ENCODE measurements at regions not wholly inside any gene's neighbourhood (a gene's known extent, or its start where the extent isn't known, plus 50 kb on each side); places are given as distances from the start of the nearest gene placed in this dataset.
"Not testable (repeated sequence)": the region's sequence is repeated elsewhere in the genome, so short reads cannot be mapped to it uniquely, and the experiment has no call there.

GRCh38 chr7:156590212-156590611 is 50.4 kb upstream of the RNF32 start:
- no peak for DNase-seq

DNA sequence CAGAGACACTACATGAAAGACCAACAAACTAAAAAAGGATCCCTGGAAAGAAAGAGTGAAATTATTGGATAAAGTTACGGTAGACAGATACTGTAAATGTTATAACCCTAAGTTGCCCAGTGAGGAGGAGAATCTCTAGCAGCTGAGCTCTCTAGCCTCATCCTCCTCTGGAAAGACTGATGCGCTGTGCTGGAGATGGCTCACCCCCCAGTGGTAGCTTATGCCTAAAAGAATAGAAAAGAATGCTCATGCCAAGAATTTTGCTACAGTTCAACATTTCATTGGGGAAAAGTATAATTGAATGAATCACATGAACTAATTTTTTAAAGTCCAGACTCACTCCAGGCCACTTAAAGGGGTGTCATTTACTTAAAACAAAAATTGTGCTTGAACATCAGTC is 50.8 kb upstream of the RNF32 start:
- no peak for DNase-seq

GRCh38 chr7:156585926-156586325 is 54.6 kb upstream of the RNF32 start:
- no peak for DNase-seq

- no peak for DNase-seq
Observed at GRCh38 chr7:156585025-156585648, 55.4 kb upstream of the RNF32 start.

GRCh38 chr7:156582591-156583123 is 57.9 kb upstream of the RNF32 start:
- DNase-seq: no peak

DNA sequence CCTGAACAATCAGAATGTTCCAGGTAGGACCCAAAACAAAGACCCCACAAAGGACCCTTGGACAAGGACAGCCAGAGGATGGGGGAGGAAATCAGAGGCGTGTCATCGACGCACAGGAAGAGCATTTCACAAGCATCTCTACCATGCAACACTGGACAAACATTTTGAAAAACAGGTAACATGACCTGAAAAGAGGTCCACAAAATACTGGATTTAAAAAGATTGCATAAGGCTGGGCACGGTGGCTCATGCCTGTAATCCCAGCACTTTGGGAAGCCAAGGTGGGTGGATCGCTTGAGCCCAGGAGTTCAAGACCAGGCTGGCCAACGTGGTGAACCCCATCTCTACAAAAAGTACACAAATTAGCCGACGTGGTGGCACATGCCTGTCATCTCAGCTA is 60.5 kb upstream of the RNF32 start:
- DNase-seq: no peak

- no peak for DNase-seq
Observed at GRCh38 chr7:156579566-156579965, 61.0 kb upstream of the RNF32 start.

- DNase-seq: no peak
Observed at GRCh38 chr7:156578978-156579430, 61.6 kb upstream of the RNF32 start.

DNA sequence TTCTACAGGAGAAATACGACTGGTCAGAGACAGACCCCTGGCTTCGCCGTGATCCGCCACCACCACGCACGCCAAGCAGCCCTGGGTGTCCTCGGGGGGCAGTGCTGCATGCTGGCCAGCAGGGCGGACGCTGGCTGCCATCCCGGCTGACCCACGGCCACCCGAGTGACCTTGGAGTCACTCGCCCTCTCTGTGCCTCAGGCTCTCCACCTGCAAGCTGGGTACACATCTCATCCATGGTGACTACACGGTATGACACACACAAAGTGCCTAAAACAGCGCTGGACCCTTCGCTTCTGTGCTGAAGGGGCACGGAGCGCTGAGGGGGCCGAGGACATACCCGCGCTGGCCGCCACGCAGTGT is 62.0 kb upstream of the RNF32 start:
- no peak for DNase-seq

DNA sequence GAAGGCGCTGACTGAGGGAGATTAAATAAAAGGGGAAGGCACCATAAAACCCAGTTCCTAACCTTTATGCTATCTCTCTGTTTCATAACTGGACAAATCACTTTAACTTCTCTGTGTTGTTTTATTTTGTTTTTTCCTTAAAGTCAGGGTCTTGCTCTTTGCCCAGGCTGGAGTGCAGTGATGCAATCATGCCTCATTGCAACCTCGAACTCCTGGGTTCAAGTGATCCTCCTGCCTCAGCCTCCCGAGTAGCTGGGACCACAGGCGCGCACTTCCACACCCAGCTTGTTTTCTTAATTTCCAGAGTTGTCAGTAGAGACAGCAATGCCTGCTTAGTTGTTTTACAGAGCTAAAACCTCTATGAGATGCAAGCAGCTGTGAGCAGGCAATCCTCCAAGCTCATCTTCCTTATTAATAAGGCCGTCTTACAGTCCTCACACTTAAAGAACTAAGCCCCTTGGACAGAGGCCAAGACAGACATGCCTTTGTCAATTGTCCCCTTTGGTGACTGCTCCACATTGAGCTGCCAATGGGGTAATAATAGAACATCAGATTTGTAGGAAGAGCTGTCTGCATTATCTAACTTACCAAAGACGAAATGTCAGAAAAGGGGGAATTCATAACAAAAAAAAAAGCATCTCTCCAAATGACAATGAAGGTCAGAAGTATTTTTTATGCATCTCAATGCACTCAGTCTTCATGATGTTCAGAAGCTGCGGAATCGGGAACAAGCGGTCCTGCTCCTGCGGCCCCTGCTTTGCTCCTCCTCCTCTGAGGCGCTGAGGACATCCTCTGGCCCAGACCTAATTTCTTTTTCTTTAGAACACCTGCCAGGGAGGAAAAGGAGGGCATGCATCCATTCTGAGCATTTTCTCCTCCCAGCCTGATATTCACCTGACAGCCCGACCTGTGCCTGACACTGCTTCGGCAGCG is 62.7 kb upstream of the RNF32 start:
- DNase-seq: no peak

- no peak for DNase-seq
Observed at GRCh38 chr7:156576216-156577058, 64.1 kb upstream of the RNF32 start.

DNA sequence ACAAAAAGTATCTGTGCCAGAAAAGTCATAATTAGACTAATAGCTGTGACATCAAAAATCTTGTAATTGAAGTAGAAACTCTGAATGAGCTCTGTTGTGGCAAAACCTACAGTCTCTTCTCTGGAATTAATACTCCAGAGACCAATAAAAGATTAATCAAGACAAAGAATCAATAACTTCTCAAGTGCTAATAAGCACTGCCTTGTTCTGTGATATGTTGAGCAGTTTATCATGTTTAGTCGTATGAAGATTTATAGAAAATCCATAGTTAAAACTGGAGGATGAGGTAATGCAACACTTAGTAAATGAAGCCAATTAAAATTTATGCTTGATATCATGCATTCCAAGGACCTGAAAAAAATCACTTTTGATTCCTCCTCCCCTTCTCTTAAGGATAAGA is 72.3 kb upstream of the RNF32 start:
- DNase-seq: no peak

- no peak for DNase-seq
Observed at GRCh38 chr7:156566812-156567549, 73.6 kb upstream of the RNF32 start.

GRCh38 chr7:156565002-156565401 is 75.6 kb upstream of the RNF32 start:
- not testable (repeated sequence) for DNase-seq

GRCh38 chr7:156560696-156561095 is 79.9 kb upstream of the RNF32 start:
- DNase-seq: no peak

GRCh38 chr7:156560075-156560474 is 80.5 kb upstream of the RNF32 start:
- DNase-seq: peak in 1 of 2 experiments; percentile 3

GRCh38 chr7:156559001-156559400 is 81.6 kb upstream of the RNF32 start:
- DNase-seq: no peak

DNA sequence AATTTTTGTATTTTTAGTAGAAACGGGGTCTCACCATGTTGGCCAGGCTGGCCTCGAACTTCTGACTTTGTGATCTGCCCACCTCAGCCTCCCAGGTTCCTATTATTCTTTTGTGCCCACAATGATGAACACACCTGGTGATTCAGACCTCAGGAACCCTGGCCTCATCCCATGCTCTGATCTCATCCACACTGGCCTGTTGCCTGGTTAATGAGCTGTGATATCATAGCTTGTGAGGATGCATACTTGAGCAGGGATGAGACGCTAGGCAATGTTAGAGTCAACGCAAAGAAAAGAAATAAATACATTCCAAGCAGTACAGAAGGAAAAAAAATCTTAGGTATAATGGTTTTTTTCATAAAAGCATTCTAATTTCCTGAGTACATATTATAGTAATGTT is 82.4 kb upstream of the RNF32 start:
- DNase-seq: no peak

- DNase-seq: no peak
Observed at GRCh38 chr7:156556083-156556482, 84.5 kb upstream of the RNF32 start.

DNA sequence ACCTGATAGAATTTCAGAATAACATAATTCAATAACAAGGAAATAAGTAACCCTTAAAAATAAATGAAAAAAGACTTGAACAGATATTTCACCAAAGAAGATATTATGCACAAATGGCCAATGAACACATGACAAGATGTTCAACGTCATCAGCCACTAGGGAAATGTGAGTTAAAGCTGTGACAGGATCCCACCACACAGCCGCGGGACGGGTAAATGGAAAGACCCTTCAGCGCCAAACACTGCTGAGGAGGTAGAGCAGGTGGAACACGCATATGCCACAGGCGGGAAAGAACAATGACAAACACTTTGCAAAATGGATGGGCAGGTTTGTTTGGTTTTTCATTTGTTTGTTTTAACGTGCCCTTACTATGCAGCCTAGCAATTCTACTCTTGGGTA is 86.1 kb upstream of the RNF32 start:
- peak in 1 of 2 experiments; percentile 37 for DNase-seq

GRCh38 chr7:156549636-156550035 is 90.9 kb upstream of the RNF32 start:
- DNase-seq: no peak

DNA sequence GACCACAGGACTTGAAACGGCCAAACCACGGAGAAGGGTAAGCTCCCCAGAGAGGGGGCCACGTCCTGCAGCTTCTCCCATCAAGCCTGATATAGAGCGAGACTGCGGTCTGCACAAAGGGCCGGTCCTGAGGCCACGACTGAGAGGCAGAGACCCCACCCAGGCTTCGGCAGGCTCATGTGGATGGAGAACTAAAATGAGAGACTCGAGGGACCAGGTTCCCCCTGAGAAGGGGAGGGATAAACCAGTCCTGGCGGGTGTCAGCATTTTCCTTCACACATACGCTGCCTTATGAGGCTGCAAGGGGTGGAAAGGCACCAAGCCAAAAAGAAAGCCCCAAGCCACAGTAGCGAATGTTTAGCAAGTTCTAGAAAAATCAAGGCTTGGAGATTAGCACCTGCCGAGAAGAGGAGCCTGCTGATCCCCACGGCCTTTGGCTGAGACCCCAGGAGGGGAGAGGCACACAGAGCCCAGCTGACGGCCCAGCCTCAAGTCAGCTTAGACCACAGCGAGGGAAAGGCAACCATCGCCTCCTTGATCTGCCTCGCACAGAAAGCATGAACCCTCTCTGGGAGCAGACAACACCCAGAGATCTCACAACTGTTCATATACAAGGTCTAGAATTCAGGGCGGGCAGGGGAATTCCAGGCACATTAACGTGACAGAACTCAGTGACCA is 92.6 kb upstream of the RNF32 start:
- no peak for DNase-seq
